ENCODE measurements at regions not wholly inside any gene's neighbourhood (a gene's known extent, or its start where the extent isn't known, plus 50 kb on each side); places are given as distances from the start of the nearest gene placed in this dataset.

DNA sequence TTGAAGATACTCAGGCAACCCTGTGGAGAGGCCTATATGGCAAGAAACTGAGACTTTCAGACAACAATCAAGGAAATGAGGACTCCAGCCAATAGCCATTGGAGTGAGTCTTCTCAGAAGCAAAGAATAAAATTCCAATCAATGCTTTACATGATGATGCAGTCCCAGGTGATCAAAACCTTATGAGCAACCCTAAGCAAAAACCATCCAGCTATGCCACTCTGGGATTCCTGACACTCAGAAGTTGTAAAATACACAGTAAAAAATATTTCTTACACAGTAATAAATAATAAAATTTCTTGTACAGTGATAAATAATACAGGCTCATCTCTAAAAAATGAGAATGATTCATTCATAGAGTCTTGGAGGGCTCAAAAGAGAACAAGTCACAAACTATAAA, 150.6 kb downstream of the IL15 start:
- TF ChIP-seq SRF (CRISPR knock-in tag; IDR thresholded peaks at IDR 0.05) (no peak), CBX8 (IDR thresholded peaks at IDR 0.05; ENCODE audit: borderline replicate concordance, extremely low read depth, low read depth, low read length, poor library complexity, severe bottlenecking) (no peak), ZFP1 (CRISPR knock-in tag; IDR thresholded peaks at IDR 0.05) (no peak), POLR2AphosphoS5 (IDR thresholded peaks at IDR 0.05; ENCODE audit: control insufficient read depth, insufficient read depth, low read depth, low read length) (no peak)
- TF ChIP-seq, protein P1, sequence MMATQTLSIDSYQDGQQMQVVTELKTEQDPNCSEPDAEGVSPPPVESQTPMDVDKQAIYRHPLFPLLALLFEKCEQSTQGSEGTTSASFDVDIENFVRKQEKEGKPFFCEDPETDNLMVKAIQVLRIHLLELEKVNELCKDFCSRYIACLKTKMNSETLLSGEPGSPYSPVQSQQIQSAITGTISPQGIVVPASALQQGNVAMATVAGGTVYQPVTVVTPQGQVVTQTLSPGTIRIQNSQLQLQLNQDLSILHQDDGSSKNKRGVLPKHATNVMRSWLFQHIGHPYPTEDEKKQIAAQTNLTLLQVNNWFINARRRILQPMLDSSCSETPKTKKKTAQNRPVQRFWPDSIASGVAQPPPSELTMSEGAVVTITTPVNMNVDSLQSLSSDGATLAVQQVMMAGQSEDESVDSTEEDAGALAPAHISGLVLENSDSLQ (IDR thresholded peaks at IDR 0.05) = no peak

All from K562 (cell line).